GM12892 (cell line): ENCODE measurements at regions not wholly inside any gene's neighbourhood (a gene's known extent, or its start where the extent isn't known, plus 50 kb on each side); places are given as distances from the start of the nearest gene placed in this dataset.

Source experiments
- POLR2A ChIP-seq: IDR thresholded peaks from 2 replicates; pipeline ENCODE4 v1.6.1; 2011; ENCODE audit warnings: low read depth, low read length, control low read depth
- POLR2AphosphoS5 ChIP-seq: IDR thresholded peaks from 2 replicates; pipeline ENCODE4 v1.6.1; 2011; ENCODE audit warnings: low read depth, low read length, control low read depth

GRCh38 chr22:48752451-48753380 is 1075.0 kb downstream of the BRD1 start:
- TF ChIP-seq POLR2AphosphoS5 (no peak), POLR2A (no peak)
